LoVo (cell line): ENCODE measurements at regions not wholly inside any gene's neighbourhood (a gene's known extent, or its start where the extent isn't known, plus 50 kb on each side); places are given as distances from the start of the nearest gene placed in this dataset.
"Not testable (repeated sequence)": the region's sequence is repeated elsewhere in the genome, so short reads cannot be mapped to it uniquely, and the experiment has no call there.

ENCODE experiments used
- DNase-seq: peaks from one replicate; pipeline ENCODE4 v3.0.0-alpha.2; 2016; ENCODE audit warnings: low spot score

DNA sequence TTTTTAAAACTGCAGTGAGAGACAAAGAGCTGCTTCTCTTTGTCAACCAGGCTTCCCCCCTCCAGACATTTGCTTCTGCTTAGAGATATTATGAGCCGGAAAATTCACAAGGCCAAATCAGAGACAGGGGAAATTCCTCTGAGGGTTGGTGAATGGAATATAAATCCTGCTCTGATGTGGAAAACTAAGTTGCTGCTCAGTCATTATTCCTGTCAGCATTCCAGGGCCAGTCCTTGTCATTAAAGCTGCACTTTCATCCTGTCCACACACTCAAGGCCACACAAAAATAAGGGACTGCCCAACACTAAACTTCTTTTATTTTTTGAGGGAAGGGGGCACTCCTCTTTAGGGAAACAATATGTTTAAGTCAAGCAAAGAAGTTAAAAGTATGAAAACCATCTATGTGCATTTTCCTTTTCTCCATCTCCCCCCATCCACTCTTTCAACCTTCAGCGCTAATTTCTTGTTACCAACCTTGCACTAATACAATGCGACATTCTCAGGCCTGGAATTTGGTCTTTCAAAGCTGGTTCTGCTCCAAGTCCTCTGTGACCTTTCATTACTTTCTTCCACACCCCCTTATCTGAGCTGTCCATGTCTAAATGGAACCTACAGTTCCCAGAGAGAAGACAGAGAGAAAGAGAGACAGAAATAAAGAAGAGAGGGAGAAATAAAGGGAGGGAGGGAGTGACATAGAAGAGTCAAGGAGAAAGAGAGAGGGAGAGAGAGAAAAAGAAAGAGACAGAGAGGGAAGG lies 118.9 kb upstream of the S1PR3 start:
- no peak for DNase-seq

DNA sequence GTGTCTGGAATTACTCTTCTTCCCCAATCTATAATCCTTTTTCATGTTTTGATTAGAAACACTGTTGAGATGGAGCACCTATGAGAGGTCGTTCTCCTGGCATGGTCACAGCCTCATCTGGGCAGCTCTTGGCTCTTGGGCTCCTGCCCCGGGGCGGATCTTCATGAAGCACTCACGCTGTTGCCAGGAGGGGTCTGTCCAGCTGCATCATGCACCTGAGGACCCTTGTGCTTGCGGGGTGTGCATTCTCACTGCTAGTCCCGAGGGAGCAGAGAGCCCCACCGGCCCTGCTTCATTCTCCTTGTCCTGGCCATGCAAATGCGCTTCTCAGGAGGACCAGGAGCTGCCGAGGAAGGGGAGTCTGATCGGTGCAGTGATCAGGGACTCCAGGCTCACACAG lies 117.6 kb upstream of the S1PR3 start:
- DNase-seq: no peak

DNA sequence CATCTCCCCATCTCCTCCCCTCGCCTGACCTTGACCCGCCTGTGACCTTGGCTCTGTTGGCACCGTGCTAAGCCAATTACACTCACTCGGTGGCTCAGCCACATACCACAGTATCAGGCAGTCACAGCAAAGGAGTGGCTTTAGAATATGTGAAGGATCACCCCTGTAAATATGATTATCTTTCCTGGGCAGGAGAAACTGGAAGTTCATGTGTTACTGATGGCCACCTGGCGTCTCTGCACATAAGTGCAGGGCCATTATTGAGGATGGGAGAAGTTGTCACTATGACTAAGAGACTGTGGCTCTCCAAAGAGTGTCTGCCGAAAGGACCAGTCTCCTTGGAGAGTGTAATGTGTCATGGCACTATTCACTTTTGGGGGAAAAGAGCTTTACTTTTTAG lies 116.9 kb upstream of the S1PR3 start:
- no peak for DNase-seq

DNA sequence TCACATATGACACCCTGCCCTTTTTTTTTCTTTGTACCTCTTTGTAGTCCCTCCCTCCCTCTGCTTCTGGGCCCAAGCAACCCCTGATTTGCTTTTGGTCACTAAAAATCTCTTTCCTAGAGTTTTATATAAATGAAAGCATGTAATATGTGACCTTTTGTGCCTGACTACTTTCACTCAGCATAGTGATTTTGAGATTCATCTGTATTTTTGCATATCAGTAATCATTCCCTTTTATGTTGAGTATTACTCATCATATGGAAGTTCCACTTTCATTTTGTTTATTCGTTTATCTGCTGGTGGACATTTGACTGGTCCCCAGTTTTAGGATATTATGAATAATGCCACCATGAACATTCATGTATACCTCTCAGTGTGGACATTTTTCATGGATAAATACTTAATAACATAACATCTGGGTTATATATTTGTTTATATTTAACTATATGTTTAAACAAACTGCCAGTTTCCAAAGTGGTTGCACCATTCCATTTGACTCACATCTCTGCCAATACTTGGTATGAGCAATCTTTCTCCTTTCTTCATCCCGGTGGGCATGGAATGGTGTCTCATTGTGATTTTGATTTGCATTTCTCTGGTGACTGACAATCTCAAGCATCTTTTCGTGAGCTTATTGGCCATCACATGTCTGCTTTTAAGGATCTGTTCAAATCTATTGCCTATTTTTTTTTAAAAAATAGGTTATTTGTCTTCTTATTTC lies 115.7 kb upstream of the S1PR3 start:
- no peak for DNase-seq

DNA sequence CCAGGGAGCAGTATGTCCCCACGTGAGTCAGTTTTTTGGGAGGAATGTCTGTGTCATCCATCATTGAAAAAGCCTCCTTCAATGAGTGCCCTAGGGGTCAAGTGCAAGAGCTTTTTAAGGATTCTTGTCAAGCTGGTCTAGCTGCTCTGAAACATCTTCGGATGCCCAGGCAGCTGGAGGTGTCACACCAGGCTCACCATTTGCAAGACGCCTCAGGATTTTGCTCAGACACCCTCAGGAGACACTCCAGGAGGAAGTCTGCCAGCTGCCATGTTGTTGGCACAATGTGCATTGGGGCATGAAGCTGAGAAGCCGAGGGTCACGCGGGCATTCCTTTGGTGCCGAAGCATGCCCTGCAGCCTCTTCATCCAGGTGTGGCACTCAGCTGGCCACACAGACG lies 111.1 kb upstream of the S1PR3 start:
- no peak for DNase-seq

DNA sequence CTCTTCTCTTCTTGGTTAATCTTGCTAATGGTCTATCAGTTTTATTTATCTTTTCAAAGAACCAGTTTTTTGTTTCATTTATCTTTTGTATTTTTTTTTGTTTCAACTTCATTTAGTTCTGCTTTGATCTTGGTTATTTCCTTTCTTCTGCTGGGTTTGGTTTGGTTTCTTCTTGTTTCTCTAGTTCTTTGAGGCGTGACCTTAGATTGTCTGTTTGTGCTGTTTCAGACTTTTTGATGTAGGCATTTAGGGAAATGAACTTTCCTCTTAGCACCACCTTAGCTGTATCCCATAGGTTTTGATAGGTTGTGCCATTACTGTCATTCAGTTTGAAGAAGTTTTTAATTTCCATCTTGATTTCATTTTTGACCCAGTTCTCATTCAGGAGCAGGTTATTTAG lies 107.0 kb upstream of the S1PR3 start:
- not testable (repeated sequence) for DNase-seq

DNA sequence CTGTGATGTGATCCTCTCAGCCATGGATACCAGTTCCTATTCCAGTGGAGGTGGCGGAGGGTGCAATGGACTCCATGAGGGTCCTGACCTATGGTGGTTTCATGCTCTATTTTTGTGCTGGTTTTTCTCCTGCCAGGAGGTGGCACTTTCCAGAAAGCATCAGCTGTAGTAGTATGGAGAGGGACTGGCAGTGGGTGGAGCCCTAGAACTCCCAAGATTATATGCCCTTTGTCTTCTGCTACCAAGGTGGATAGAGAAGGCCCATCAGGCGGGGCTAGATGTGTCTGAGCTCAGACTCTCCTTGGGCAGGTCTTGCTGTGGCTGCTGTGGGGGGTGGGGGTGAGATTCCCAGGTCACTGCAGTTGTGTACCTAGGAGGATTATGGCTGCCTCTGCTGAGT lies 104.5 kb upstream of the S1PR3 start:
- not testable (repeated sequence) for DNase-seq

DNA sequence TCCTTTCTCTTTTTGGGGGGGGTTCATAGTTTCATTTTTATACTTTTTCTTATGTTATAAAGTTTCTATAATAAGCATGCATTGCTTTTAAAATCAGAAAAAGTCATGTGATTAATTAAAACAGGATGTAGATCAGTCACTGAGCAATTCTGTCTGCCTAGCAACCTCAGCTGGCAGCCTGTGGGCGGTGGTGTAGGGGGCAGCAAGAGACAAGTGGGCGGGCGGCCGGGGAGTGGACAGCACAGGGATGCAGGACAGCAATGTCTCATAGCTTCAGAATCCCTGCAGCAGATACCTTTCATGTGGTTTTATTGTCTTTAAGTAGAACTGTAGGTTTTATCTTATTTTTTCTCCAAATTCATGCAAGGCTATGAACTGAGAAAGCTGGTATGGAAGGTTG lies 101.9 kb upstream of the S1PR3 start:
- DNase-seq: no peak

DNA sequence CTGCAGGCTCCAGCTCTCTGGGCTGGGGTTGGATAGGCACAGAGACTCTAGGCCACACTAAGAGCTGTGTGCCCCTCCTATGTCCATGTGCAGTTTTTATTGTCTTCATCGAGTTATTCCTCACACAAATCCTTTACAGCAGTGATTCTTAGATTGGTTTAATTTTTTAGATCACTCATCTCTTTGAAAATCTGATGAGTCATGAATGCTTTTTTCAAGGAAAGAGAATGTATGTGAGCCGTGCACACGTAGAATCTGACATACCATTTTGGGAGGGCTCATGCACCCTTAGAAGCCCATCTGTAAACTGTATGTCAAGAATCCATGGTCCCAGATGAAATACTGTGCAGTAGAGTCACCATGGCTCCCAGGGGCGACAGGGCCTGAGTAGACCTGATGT lies 100.7 kb upstream of the S1PR3 start:
- DNase-seq: no peak

DNA sequence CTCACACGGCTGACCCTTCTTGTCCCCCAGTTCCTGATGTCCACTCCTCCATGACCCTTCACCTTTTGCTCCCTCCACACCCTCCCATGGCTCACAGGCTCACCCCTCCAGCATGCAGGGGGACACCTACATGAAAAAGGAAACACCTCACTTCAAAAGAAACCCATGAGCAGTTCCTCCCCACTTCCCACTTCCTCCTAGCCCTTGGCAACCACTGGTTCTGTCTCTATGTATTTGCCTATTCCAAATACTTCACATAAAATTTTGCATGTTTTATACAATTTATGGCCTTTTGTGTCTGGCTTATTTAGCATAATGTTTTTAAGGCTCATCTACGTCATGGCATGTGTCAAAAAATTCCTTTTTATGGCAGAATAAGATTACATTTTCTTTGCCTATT lies 100.2 kb upstream of the S1PR3 start:
- DNase-seq: no peak

DNA sequence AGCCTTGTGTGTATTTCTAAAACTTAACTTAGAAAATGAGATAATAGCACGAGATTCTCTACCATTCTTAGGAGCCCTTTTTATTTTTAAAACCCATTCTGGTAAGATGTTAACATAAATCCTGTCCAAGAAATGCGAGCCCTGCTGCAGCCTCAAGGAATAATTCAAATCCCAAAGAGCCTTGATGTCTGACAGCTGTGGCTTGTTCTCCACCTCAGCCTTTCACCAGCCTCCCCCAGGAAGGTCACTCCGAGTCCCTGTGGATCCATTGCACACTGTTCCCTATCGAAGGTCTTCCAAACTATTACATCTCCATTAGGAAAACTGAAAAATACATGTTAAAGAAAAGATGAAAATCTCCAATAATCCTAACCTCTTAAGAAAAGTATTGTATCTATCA lies 98.5 kb upstream of the S1PR3 start:
- no peak for DNase-seq

DNA sequence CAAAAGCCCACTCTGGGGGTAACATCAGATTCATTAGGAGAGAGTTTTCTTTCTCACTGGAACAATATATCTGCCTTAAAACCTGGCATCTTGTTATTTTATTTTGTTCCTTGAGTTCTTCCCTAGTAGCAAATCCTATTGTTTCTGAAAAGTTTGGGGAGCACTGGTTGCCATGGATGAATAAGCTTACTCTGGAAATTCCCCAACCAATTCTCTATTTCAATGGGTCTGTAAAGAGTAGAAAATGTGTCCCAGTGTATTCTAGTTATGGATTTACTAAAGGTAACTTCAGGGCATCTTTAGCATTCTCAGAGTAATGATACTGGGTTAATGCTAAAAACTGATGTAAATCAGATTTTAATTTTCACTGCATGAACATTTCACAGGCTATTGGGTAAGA lies 94.2 kb upstream of the S1PR3 start:
- DNase-seq: no peak

DNA sequence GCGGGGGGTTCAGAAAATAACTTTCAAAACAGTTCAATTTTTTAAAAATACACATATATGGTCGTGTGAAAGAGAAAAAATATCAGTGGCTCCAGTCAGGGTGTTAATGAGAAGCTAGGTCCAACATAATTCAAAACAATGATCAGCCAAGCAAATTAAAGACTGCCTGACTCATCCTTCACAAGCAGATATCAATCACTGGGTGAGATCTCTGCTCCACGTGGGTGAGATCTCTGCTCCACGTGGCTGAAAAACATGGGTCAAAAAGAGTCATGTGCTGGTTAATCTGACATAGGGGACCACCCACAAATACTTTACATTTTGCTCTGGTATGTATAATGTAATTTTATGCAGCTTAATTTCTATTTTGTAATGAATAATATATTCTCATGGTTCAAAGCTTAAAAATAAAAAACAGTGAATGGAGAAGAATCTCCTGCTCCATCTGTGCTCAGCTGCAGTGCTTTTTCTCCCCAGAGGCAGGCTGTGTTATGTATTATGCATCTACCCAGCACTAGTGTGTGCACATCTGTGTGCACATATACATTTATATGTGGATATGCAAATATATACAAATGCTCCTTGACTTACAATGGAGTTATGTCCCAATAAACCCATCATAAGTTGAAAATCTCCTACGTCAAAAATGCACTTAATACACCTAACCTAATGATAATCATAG lies 93.1 kb upstream of the S1PR3 start:
- no peak for DNase-seq

DNA sequence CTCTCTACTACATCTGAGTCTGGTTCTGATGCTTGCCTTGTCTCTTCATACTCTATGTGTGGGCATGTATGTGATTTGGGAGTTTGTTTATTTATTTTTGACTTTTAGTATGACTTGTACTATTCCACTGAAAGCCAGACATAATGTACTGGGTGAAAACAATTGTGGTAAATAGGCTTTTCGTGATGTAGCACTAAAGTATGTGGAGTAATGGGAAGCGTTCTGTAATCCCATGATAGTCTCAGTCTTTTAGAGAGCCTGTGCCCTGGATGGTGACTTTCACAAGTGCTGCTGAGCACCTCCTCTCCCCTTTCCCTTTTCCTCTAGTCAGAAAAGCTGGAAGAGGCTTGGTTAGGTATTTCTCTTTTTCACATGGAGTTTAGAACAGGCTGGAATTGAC lies 85.8 kb upstream of the S1PR3 start:
- DNase-seq: no peak

DNA sequence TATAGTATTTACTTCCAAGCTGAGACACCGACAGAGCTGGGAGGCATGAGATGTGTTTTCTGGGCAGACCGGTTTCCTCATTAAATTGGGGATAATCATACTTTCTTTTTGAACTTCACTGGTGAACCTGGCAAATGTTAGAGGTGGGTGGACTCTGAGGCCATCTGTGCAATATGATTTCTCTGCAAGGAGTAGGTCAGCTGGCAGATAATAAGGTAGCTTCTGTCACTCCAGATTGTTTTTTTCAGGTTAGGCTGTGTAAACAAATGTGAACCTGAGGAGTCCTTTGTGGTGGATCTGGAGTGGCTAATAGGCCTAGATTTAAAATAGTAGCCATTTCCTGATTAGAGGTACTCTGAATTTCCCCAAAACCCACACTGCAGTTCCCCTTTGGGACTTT lies 75.4 kb upstream of the S1PR3 start:
- no peak for DNase-seq

DNA sequence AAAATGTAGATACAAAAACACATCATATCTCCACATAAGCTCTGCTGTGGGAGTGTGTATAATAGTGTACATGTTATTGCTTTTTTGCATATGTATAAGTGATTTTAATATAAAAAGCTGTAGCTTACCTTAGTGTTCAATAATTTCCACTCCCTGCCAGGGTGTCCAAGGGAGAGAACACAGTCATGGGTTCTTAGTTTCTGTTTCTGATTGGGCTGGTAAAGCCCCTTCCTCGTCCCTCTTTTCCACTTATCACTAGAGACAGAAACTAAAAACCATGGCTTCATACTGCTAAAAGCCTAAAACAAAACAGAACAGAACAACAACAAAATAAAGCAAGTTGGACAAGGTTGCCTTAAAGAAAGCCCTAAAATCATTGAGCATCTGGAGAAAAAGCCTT lies 74.4 kb upstream of the S1PR3 start:
- DNase-seq: no peak

DNA sequence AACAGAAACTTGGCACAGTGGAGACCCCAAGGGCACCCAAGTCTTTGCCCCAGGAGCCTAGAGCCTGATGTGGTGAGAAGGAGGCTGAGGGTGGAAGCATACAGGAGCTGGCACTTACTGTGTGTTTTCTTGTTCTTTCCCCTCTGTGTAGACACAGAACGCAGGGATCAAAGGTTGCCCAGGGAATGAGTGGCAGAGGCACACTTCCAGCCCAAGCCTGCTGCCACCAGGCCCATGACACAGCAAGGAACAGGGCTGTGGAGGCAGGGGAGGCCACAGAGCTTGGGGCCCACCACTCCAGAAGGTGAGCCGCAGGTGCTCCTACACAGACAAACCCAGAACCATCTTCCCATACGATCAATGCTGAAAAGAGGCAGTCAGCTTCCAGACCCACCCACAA lies 73.9 kb upstream of the S1PR3 start:
- no peak for DNase-seq

DNA sequence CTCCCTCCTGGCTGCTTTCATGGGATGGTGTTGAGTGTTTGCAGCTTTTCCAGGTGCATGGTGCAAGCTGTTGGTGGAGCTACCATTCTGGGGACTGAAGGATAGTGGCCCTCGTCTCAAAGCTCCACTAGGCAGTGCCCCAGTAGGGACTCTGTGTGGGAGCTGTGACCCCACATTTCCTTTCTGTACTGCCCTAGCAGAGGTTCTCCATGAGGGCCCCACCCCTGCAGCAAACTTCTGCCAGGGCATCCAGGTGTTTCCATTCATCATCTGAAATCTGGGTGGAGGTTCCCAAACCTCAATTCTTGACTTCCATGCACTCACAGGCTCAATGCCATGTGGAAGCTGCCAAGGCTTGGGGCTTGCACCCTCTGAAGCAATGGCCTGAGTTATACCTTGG lies 72.7 kb upstream of the S1PR3 start:
- DNase-seq: not testable (repeated sequence)

DNA sequence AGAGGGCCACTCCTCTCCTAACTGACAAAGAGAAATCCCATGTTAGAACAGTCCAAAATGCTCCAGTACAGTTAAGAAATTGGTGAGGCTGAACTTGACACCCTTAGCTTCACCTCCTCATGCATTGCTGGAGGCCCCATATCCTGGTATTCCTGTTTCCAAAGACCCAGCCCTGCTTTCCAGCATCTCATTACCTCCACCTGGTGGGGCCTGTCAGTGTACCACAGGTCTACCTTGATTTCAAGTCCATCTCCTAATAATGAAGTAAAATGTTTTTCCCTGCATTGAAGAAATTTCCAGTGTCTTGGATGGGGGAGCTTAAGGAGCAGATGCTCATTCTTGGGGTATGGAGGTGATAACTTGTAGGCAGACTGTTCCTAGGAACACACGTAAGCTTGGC lies 70.6 kb upstream of the S1PR3 start:
- DNase-seq: no peak

DNA sequence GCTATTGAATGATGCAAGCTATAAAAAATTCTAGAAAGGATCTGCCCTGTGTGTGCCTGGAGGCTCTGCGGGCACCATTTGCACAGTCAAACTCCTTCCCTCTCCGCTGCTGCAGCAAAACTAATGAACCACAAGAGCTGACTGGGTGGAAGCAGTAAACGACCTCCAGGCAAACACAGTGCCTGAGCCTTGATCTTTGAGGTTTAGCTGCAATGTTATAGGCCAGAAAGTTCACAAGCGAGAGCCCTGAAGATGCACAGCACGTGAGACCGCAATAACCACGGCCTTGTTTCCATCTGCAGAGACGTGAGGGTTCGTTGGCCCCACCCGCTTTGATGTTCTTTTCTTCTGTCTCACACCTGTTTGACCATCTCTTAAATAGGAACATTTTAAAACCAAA lies 69.2 kb upstream of the S1PR3 start:
- no peak for DNase-seq

DNA sequence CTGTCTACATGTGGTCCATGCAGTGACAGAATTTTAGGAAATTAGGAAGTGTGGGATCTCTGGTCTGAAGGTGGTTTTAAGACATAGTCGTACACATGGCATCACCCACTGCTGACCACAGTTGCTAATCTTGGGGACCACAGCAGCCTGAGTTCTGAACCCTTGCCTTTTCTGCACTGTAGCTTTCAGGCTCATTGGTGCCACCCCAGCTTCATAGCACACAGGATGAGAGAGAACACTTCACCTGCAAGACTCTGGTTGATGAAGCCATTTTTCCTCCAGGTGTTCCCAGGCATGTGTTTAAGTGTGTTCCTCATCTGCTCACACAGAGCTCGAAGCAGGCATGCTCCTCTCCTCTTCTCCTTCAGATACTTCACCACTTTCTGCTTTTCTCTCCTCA lies 68.2 kb upstream of the S1PR3 start:
- DNase-seq: no peak

DNA sequence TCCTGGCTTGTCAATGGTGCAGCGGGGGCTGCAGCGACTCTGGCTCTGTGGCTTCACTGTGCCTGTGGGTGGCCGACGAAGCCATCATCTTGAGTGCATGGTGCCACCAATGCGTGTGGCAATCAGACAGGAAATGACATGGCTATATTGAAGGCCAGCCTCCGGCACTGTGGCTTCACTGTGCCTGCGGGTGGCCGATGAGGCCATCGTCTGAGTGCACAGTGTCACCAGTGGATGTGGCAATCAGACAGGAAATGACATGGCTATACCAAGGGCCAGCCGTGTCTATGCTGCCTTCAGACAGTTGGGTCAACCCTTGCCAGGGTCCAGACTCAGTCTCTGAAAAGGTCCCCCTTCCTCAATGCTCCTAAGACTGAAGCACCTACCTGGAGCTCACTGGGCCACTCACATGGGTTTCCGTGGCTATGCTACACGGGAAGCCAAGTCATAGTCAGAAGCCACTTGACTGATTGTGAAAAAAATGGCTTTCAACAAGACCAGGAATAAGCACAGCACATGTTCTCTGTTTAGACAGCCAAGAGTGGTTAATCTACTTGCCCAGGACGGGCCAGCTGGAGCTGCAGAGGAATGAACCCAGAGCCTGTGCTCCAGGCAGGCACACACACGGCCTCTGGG lies 67.5 kb upstream of the S1PR3 start:
- DNase-seq: no peak

DNA sequence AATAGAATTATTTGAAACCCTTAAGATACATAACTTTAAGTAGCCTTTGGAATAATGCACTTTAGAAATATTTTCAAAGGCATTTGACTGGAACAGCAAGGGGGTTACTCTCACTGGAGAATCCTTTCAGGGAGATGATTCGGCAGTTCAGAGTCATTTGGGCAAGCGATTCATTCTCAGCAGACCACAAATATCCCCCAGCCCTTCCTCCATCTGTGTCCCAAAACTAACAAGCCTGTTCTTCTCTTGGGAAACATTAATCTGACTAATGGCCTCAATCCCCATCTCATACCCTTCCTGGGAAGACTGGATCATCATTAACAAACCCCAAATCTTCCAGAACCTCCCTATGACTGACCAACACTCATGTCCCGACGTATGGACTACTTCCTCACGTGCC lies 65.8 kb upstream of the S1PR3 start:
- DNase-seq: no peak
